ENCODE measurements at regions not wholly inside any gene's neighbourhood (a gene's known extent, or its start where the extent isn't known, plus 50 kb on each side); places are given as distances from the start of the nearest gene placed in this dataset.
"Not testable (repeated sequence)": the region's sequence is repeated elsewhere in the genome, so short reads cannot be mapped to it uniquely, and the experiment has no call there.

GRCh38 chr10:20682782-20683181 lies 214.3 kb downstream of the NEBL start:
- CTCF ChIA-PET, result no interaction called here
- no peaks in the 10 kb centered on the region for H3K36me3 Mint-ChIP-seq

DNA sequence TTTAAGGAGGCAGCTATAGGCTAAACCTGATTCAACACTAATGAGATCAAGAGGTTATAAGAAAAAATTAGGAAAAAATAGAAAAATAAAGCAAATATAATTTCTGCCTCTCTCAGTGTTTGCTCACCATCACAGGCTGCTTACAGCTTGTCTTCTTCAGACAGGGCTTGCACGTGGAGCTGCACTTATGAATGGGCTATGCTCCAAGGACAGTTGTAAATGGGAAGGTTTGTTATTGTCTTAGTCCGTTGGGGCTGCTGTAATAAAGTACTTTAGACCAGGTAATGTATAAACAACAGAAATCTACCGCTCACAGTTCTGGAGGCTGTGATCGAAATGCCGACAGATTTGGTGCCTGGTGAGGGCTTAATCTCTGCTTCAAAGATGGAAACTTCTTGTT lies 219.8 kb downstream of the NEBL start:
- H3K27ac Mint-ChIP-seq, result no peak overlapping the region
- H3K4me3 Mint-ChIP-seq, result no peak overlapping the region
- H3K9me3 Mint-ChIP-seq (ENCODE audit: low read depth), result peaks cover 6% of the 10 kb centered on the region
- CTCF ChIA-PET, result no interaction called here
- no peaks in the 10 kb centered on the region for H3K4me1 Mint-ChIP-seq
- DNase-seq, result no peak
- no peaks in the 10 kb centered on the region for H3K27me3 Mint-ChIP-seq
- no peaks in the 10 kb centered on the region for H3K36me3 Mint-ChIP-seq
- no peak for ATAC-seq

More at GRCh38 chr10:20682782-20683181, 214.3 kb downstream of the NEBL start:
- Mint-ChIP-seq H3K9me3 (ENCODE audit: low read depth) (peaks cover 9% of the 10 kb centered on the region), H3K27ac (no peak overlapping the region), H3K27me3 (no peaks in the 10 kb centered on the region), H3K4me3 (no peak overlapping the region), H3K4me1 (no peaks in the 10 kb centered on the region)
- ATAC-seq (no peak), DNase-seq (no peak)

DNA sequence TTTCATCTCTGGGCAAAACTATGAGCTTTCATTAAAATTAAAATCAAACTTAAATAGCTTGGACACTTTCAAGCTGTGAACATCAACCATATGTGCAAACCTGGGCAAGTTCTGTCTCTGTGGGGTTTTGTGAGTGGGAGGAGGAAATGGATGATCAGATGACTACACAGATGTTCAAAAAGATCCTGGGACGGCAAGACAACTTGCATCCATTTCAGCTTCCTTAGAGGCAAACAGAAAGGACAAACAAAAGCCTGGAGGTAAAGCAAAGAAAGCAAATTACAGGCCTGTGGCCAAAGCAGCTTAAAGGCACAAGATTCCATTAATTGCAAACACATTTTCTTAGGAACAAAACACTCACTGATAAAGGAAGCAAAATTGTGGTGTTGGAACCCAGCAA lies 222.2 kb downstream of the NEBL start:
- ATAC-seq (no peak), DNase-seq (no peak)
- peaks cover 7% of the 10 kb centered on the region for H3K9me3 Mint-ChIP-seq (ENCODE audit: low read depth)
- no peak overlapping the region for H3K27ac Mint-ChIP-seq
- H3K4me3 Mint-ChIP-seq, result no peak overlapping the region
- no peaks in the 10 kb centered on the region for H3K27me3 Mint-ChIP-seq
- H3K36me3 Mint-ChIP-seq, result no peaks in the 10 kb centered on the region
- no peaks in the 10 kb centered on the region for H3K4me1 Mint-ChIP-seq
- CTCF ChIA-PET, result no interaction called here

DNA sequence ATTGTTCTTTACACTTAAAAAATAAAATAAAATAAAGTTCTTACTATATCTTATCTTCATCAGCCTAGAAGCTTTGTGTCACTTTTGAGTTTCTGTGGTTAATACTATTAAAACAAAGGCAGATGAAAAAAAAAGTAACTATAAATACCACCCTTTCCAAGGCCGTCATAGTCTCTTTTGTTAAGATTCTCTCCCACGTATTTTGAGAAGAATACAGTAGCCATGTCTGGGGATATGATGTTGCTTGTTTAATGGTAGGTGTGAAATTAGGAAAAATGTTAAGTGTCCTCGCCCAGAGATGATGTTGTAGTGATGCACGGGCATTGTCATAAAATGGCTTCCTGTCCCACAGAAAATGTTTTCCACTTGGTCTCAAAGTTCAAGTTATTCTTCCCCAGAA lies 223.9 kb downstream of the NEBL start:
- no peaks in the 10 kb centered on the region for H3K36me3 Mint-ChIP-seq
- no peaks in the 10 kb centered on the region for H3K4me1 Mint-ChIP-seq
- no peaks in the 10 kb centered on the region for H3K27me3 Mint-ChIP-seq
- H3K4me3 Mint-ChIP-seq, result no peak overlapping the region
- CTCF ChIA-PET, result interaction anchor here (0.7 kb wide), 1 partner anchor 1280 kb away, joined by 4 read pairs; no protein-coding TSS in a partner anchor
- ATAC-seq (no peak), DNase-seq (no peak)
- no peak overlapping the region for H3K27ac Mint-ChIP-seq
- peaks cover 9% of the 10 kb centered on the region for H3K9me3 Mint-ChIP-seq (ENCODE audit: low read depth)

GRCh38 chr10:20672741-20673140 lies 224.4 kb downstream of the NEBL start:
- H3K4me3 Mint-ChIP-seq, result no peak overlapping the region
- H3K36me3 Mint-ChIP-seq, result no peaks in the 10 kb centered on the region
- no peak overlapping the region for H3K27ac Mint-ChIP-seq
- no peaks in the 10 kb centered on the region for H3K4me1 Mint-ChIP-seq
- peaks cover 10% of the 10 kb centered on the region for H3K9me3 Mint-ChIP-seq (ENCODE audit: low read depth)
- CTCF ChIA-PET, result interaction anchor here (0.7 kb wide), 1 partner anchor 1281 kb away, joined by 4 read pairs; no protein-coding TSS in a partner anchor
- H3K27me3 Mint-ChIP-seq, result no peaks in the 10 kb centered on the region
- ATAC-seq (no peak), DNase-seq (no peak)

GRCh38 chr10:20670579-20670978 lies 226.5 kb downstream of the NEBL start:
- no peaks in the 10 kb centered on the region for H3K27me3 Mint-ChIP-seq
- peaks cover 11% of the 10 kb centered on the region for H3K9me3 Mint-ChIP-seq (ENCODE audit: low read depth)
- CTCF ChIA-PET, result no interaction called here
- no peak for ATAC-seq
- no peak for DNase-seq
- no peak overlapping the region for H3K4me3 Mint-ChIP-seq
- no peaks in the 10 kb centered on the region for H3K36me3 Mint-ChIP-seq
- H3K27ac Mint-ChIP-seq, result no peak overlapping the region
- no peaks in the 10 kb centered on the region for H3K4me1 Mint-ChIP-seq

DNA sequence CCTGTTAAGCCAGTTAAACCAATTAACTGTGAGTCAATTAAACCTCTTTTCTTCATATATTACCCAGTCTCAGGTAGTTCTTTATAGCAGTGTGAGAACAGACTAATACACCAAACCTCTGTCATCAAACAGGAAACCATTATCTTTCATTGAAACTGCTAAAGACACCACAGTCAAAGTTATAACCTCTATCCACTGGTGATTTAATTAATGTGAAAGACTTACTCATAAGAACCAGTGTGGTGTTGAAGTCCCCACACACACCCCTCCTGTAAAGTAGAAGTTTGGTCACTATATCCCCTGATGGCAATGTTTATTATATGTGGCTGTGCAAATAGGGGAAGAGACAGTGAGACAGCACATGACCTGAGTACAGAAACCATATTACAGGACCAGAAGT lies 228.1 kb downstream of the NEBL start:
- Mint-ChIP-seq H3K36me3 (no peaks in the 10 kb centered on the region), H3K27ac (no peak overlapping the region), H3K9me3 (ENCODE audit: low read depth) (peaks cover 11% of the 10 kb centered on the region), H3K4me3 (no peak overlapping the region), H3K27me3 (no peaks in the 10 kb centered on the region), H3K4me1 (no peaks in the 10 kb centered on the region)
- CTCF ChIA-PET, result no interaction called here
- no peak for ATAC-seq
- no peak for DNase-seq

DNA sequence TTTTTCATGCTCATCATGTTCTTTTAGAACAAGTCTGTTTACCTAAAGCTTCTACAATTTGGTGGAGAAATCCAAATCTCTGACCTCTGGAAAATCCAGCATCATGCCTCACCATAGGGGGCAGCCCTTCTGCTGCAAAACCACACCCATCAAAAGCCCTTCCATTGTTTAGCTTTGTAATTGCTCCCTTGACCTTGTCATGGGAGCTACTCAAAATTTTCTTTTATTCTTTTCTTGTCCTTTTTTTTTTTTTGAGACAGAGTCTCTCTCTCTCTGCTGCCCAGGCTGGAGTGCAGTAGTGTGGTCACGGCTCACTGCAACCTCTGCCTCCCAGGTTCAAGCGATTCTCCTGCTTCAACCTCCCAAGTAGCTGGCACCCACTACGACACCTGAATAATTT lies 234.4 kb downstream of the NEBL start:
- no peak for DNase-seq
- H3K36me3 Mint-ChIP-seq, result no peaks in the 10 kb centered on the region
- no peaks in the 10 kb centered on the region for H3K27me3 Mint-ChIP-seq
- no peaks in the 10 kb centered on the region for H3K4me1 Mint-ChIP-seq
- peaks cover 4% of the 10 kb centered on the region for H3K9me3 Mint-ChIP-seq (ENCODE audit: low read depth)
- no peak overlapping the region for H3K27ac Mint-ChIP-seq
- CTCF ChIA-PET, result no interaction called here
- ATAC-seq, result no peak
- H3K4me3 Mint-ChIP-seq, result no peak overlapping the region

- no peak for ATAC-seq
- H3K9me3 Mint-ChIP-seq (ENCODE audit: low read depth), result peaks cover 4% of the 10 kb centered on the region
- CTCF ChIA-PET, result no interaction called here
- H3K27ac Mint-ChIP-seq, result no peak overlapping the region
- H3K27me3 Mint-ChIP-seq, result no peaks in the 10 kb centered on the region
- no peaks in the 10 kb centered on the region for H3K36me3 Mint-ChIP-seq
- H3K4me1 Mint-ChIP-seq, result no peaks in the 10 kb centered on the region
- no peak for DNase-seq
- no peak overlapping the region for H3K4me3 Mint-ChIP-seq
Observed at GRCh38 chr10:20659225-20659624, 237.9 kb downstream of the NEBL start.

- H3K36me3 Mint-ChIP-seq, result no peaks in the 10 kb centered on the region
- CTCF ChIA-PET, result no interaction called here
- no peaks in the 10 kb centered on the region for H3K27me3 Mint-ChIP-seq
- peaks cover 4% of the 10 kb centered on the region for H3K9me3 Mint-ChIP-seq (ENCODE audit: low read depth)
- no peak overlapping the region for H3K4me3 Mint-ChIP-seq
- no peak overlapping the region for H3K27ac Mint-ChIP-seq
- no peaks in the 10 kb centered on the region for H3K4me1 Mint-ChIP-seq
- no peak for DNase-seq
- ATAC-seq, result no peak
Observed at GRCh38 chr10:20658158-20658557, 239.0 kb downstream of the NEBL start.

DNA sequence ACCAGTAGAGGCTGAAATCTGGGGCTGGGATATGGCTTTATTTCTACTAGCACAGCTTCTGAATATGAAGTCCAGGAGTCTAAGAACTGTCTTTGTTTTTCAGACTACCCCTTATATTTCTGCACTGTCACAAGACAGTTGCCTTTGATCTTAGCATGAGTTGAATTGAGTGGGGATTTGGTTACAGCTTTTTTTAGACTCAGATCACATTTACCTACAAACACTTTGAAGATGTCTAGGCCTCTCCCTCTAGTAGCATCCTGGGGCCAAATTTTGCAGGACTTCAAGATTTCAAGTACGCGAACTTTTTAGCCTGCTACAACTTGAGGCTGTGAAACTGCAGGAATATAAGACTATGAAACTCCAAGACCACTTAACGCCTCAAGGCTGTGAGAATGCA lies 240.2 kb downstream of the NEBL start:
- Mint-ChIP-seq H3K4me1 (no peaks in the 10 kb centered on the region), H3K36me3 (no peaks in the 10 kb centered on the region), H3K27ac (no peak overlapping the region), H3K4me3 (no peak overlapping the region), H3K27me3 (no peaks in the 10 kb centered on the region), H3K9me3 (ENCODE audit: low read depth) (peaks cover 4% of the 10 kb centered on the region)
- CTCF ChIA-PET, result no interaction called here
- no peak for DNase-seq
- no peak for ATAC-seq

- H3K27me3 Mint-ChIP-seq; H3K36me3 Mint-ChIP-seq; ATAC-seq; H3K4me1 Mint-ChIP-seq; H3K4me3 Mint-ChIP-seq; CTCF ChIA-PET; DNase-seq; H3K9me3 Mint-ChIP-seq (ENCODE audit: low read depth); H3K27ac Mint-ChIP-seq: not testable (repeated sequence)
Observed at GRCh38 chr10:20652424-20652823, 244.7 kb downstream of the NEBL start.

DNA sequence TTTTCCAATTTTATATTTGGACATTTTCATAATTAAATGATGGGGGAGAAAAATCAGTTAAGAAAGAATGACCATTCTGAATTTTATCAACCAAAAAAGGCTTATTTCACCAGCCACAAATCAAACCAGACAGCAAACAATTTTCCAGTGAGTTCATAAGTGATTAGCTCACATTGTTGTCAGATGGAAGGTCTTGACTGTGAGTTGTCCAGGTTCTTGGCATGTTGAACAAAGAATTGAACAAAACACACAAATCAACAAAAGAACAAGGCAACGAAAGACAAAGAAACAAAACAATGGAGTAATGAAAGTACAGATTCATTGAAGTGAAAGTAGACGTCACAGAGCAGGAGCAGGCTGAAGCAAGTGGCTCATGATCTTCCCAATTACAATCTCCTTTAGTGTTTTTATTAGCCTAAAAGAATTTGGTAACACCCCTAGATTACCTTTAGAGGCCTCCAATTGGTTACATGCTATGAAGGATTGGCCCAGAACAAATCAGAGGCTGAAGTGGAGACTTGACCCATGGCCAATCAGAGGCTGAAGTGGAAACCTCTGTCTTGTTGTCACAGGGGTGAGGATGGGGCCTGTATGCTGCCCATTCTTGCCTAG lies 248.7 kb downstream of the NEBL start:
- H3K9me3 Mint-ChIP-seq (ENCODE audit: low read depth), result peaks cover 7% of the 10 kb centered on the region
- no peak for ATAC-seq
- CTCF ChIA-PET, result no interaction called here
- H3K27me3 Mint-ChIP-seq, result no peaks in the 10 kb centered on the region
- H3K4me3 Mint-ChIP-seq, result no peak overlapping the region
- no peak for DNase-seq
- no peak overlapping the region for H3K27ac Mint-ChIP-seq
- H3K36me3 Mint-ChIP-seq, result no peaks in the 10 kb centered on the region
- H3K4me1 Mint-ChIP-seq, result no peaks in the 10 kb centered on the region

DNA sequence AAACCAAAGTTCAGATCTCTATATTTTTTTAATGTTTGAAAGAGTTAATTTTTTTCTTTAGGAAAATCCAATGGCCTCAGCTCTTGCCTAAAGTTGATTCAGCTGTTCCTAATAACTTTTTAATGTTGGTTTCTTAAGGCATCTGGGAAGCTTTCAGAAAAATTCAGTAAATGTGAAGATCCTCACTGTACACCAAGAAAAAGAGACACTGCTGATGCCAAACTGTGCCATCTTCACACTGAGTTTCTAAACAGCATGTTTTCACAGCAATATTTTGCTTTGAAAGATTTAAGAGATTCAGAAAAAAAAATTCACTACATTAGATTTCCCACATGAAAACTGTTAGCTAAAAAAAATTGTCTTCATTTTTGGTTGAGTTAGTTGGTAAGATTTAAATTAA lies 249.4 kb downstream of the NEBL start:
- no peak for ATAC-seq
- no peak for DNase-seq
- CTCF ChIA-PET, result no interaction called here
- Mint-ChIP-seq H3K9me3 (ENCODE audit: low read depth) (peaks cover 7% of the 10 kb centered on the region), H3K4me1 (no peaks in the 10 kb centered on the region), H3K4me3 (no peak overlapping the region), H3K36me3 (no peaks in the 10 kb centered on the region), H3K27me3 (no peaks in the 10 kb centered on the region), H3K27ac (no peak overlapping the region)

DNA sequence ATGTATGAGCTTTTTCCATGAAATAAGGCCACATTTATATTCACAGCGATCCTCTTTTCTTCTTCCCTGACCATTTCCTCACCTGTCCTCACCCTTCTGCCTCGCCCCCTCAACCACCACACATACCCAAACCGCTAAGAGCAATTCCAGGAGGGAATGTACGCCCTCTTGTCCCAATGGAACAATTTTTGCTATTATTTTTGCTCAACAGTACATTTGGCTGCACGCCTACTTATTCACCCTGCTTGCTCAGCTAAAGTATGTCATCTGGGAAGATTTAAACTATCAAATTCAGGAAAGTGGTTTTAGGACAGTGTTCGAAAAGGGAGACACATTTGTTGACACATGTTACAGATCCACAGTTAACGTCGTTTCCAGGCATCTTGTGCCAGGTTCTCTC lies 252.7 kb downstream of the NEBL start:
- ATAC-seq (no peak), DNase-seq (no peak)
- H3K4me1 Mint-ChIP-seq, result no peaks in the 10 kb centered on the region
- CTCF ChIA-PET, result no interaction called here
- H3K4me3 Mint-ChIP-seq, result no peak overlapping the region
- H3K27me3 Mint-ChIP-seq, result no peaks in the 10 kb centered on the region
- H3K27ac Mint-ChIP-seq, result no peak overlapping the region
- peaks cover 5% of the 10 kb centered on the region for H3K9me3 Mint-ChIP-seq (ENCODE audit: low read depth)
- no peaks in the 10 kb centered on the region for H3K36me3 Mint-ChIP-seq
